Posterior vena cava (tissue), 2 donors: ENCODE measurements at regions not wholly inside any gene's neighbourhood (a gene's known extent, or its start where the extent isn't known, plus 50 kb on each side); places are given as distances from the start of the nearest gene placed in this dataset.
"Not testable (repeated sequence)": the region's sequence is repeated elsewhere in the genome, so short reads cannot be mapped to it uniquely, and the experiment has no call there.

Experiments
- DNase-seq: peaks from one replicate; pipeline ENCODE4 v3.0.0-alpha.2; 2020; ENCODE audit warnings: low spot score
- intact Hi-C, 2 donors: fragments of 100-400 bp; cut with DNase I; formaldehyde crosslinking; loops; one replicate each; pipeline versions ENCODE4 v1.14.1 to v1.14.2; 2022 to 2023
- donor health status: DM: yes; HTN: yes; CAD: no.
- donor health status: DM: yes; HTN: yes; CAD: no.

DNA sequence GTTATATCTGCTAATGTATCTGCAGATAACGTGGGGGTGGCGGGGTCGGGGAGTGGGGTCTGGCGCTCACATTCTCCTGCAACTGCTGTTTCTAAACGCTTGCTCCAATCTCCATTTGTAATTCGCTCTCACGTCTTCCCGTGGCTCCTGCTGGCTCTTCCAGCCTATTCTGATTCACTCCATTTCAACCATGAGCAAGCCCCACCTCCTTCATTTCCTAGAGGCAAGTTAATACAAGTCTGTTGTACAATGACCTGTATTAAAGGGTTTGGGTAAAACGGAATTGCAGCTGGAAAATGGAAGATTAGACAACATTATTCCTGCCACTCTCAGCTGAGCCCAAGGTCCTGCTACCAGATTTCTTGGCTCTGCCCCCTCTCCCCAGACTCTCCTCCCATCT, 132.3 kb downstream of the CSNK2A3 start:
- intact Hi-C loops: no loop called here
- DNase-seq: no peak

GRCh38 chr11:11218629-11218986, 134.4 kb downstream of the CSNK2A3 start:
- intact Hi-C loops: no loop called here
- no peak for DNase-seq

- intact Hi-C loops: no loop called here
- DNase-seq: no peak
Observed at GRCh38 chr11:11217929-11218628, 135.0 kb downstream of the CSNK2A3 start.

DNA sequence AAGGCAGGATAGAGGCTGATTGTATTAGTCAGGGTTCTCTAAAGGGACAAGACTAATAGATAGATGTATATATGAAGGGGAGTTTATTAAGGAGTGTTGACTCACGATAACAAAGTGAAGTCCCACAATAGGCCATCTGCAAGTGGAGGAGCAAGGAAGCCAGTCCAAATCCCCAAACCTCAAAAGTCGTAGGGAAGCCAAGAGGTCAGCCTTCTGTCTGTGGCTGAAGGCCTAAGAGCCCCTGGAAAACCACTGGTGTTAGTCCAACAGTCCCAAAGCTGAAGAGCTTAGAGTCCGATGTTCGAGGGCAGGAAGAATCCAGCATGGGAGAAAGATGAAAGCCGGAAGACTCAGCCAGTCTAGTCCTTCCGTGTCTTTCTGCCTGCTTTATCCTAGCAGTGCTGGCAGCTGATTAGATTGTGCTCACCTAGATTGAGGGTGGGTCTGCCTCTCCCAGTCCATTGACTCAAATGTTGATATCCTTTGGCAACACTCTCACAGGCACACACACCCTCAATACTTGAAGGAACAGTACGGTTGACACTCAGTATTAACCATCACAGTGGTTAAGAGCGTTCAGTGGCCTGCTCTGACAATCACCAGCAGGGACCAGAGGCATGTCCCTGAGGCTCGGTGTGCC, 135.6 kb downstream of the CSNK2A3 start:
- intact Hi-C loops: no loop called here
- DNase-seq: no peak

DNA sequence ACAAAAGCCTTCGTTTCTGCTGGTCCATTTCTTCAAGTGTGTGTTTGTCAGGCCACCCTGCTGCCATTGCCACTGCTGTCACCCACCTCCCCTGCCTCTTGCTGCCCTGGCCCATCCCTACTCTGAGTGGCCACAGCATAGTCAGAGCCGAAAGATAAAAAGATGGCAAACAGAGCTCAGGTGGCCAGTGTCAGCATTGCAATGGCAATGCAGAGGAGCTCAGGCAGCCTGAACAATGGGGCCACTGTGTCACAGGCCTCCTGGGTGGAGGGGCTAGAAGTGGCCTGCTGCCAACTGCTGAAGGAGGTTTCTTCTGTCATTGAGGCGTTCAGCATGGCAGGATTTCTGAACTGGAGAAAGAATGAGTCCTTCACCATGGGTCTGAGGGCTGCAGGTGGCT, 137.1 kb downstream of the CSNK2A3 start:
- no peak for DNase-seq
- intact Hi-C loops: no loop called here

DNA sequence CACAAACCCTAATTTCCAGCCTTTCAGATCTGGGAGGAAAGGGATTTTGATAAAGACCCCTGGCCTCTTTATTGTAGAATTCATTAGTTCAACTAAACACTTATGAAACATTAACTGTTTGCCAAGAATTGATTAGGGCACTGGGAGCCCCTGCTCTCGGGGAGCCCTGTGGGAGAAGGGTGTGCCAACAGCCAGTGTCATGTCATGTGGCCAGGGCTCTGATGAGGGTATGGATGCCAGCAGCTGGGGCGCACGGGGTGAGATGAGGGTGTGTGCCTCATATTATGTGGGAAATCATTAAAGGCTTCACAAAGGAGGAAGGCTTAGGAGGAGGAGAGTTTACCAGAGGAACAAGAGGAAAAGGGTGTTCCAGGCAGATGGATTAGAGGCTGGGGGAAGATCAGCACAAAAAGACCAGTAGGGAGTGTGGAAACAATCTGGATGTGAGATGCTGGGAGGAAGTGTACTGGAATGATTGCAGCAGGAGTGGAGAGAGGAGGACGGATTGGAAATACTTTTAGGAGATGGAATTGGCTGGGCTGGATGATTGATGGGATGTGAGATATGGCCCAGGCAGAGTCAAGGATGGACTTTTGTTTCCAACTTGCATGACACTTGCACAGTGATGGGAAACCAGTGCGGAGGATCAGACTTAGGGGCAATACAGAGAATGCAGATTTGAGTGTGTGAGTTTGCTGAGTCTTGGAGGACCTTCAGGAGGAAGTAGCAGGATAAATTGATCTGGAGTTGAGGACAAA, 137.8 kb downstream of the CSNK2A3 start:
- DNase-seq: no peak
- intact Hi-C loops: no loop called here

DNA sequence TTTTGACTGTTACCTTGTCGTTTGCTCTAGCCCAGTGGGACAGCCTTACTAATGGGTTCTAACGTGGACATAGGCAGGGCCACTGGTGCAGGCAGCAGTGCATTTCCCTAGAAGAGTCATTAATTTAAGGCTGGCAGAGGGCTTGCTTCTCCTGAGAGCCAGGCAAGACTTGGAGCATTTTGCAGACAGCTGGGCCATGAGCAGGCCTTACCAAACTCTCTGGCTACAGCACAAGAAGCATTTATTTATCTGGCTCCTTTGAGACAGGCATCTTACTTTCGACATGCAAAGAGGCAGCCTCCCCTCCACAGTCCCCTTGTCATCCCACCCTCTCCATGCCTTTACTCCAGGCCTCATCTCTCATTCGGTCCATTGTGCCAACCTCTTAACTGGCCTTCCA, 139.9 kb downstream of the CSNK2A3 start:
- intact Hi-C loops: no loop called here
- no peak for DNase-seq

GRCh38 chr11:11211888-11212287, 141.2 kb downstream of the CSNK2A3 start:
- intact Hi-C loops: no loop called here
- DNase-seq: no peak

- intact Hi-C loops: no loop called here
Observed at GRCh38 chr11:11211186-11211585, 141.9 kb downstream of the CSNK2A3 start.

DNA sequence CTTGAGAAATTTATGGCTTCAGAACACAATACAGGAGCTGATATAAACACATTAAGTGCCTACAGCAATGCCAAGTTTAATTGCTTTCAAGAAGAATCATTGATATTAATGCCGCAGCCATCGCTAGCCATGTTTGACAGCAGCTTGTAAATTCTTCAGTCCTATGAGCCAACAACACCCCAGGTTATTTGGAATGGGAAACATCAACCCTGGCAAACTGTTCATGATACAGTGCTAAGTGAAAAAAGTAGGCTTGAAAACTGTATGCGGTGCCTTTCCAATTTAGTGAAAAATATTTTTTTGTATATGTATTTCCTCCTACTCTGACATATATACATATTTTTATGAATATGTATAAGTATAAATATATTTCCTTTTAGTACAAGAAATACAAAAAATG, 142.6 kb downstream of the CSNK2A3 start:
- intact Hi-C loops: no loop called here
- DNase-seq: no peak

More at GRCh38 chr11:11211186-11211585, 141.9 kb downstream of the CSNK2A3 start:
- DNase-seq: no peak

DNA sequence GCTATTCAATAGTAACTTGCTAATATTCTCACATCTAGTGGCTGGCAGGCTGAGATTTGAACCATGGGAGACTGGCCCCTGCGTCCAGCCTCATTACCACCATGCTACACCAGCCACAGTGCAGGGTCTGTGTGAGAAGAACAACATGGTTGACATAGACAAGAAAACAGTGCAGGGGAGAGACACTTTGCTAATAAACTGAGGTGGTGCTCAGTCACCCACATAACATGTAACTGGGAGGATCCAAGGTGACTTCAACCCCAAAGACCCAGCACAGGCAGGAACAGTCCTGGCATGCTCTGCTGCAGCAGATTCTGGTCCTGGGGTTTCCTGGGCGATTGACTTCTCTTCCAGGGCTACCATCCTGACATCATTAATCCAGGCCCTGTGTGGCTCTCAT, 143.1 kb downstream of the CSNK2A3 start:
- intact Hi-C loops: no loop called here
- DNase-seq: no peak

- DNase-seq: no peak
- intact Hi-C loops: no loop called here
Observed at GRCh38 chr11:11208994-11209393, 144.1 kb downstream of the CSNK2A3 start.

- intact Hi-C loops: no loop called here
- no peak for DNase-seq
Observed at GRCh38 chr11:11207428-11207827, 145.6 kb downstream of the CSNK2A3 start.

- intact Hi-C loops: no loop called here
- DNase-seq: no peak
Observed at GRCh38 chr11:11206484-11206883, 146.6 kb downstream of the CSNK2A3 start.

DNA sequence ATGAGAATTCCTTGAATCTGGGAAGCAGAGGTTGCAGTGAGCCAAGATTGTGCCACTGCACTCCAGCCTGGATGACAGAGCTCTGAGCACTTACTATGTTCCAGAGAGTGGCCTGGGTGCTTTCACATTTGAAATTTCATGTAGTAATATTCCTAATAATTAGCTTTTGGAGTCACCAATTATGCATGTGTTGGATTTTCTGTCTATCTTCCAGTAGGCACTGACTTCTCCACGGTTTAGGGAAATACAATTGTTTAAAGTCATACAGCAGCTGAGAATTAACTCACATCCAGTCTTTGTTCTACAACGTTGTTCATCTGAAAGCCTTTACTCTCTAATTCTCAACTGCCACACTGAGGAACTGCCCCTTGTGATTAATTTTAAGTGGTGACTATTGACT, 150.2 kb downstream of the CSNK2A3 start:
- no peak for DNase-seq
- intact Hi-C loops: no loop called here

DNA sequence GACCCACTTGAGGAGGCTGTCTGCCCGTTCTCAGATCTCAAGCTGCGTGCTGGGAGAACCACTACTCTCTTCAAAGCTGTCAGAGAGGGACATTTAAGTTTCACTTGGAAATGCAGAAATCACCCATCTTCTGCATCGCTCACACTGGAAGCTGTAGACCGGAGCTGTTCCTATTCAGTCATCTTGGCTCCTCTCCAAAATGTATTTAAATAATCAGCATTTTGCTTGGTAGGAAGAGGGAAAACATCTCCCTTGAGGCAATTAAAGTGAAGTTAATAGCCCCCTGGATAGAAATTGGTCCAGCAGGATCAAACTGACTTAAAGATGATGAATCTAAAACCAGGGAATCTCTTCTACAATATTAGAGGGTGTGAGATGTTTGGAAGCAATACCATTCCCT, 151.7 kb downstream of the CSNK2A3 start:
- DNase-seq, intact Hi-C loops: not testable (repeated sequence)

DNA sequence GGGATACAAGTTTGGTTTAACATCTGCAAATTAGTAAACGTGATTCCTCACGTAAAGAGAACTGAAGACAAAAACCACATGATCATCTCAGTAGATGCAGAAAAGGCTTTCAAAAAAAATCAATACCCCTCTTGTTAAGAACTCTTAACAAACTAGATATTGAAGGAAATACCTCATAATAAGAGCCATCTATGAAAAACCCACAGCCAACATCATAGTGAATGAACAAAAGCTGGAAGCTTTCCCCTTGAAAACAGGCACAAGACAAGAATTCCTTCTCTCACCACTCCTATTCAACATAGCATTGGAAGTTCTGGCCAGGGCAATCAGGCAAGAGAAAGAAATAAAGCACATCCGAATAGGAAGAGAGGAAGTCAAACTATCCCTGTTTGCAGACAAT, 160.5 kb downstream of the CSNK2A3 start:
- intact Hi-C loops: loop anchor here in 1 of 2 donors (10.0 kb wide), 1 partner anchor 1872 kb away; no protein-coding TSS in a partner anchor
- DNase-seq: no peak

DNA sequence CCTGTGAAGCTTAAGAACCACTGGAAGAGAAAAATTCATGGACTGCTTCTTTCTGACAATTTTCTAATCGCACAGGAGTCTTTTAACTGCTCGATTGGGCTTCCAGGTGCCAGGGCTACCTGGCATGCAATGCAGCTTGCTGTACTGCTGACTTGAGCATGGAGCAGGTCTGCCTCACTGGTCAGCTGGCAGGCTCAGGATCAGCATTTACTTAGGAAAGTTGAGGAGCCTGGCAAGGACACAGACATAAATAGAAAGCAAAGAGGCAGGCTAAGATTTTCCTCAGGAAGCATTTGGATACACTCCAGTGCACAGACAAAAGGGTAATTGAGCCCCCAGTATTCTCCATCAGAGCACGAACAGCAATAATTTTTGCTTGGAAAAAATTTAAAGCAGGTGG, 163.5 kb downstream of the CSNK2A3 start:
- intact Hi-C loops: no loop called here
- no peak for DNase-seq

GRCh38 chr11:11186249-11186648, 166.8 kb downstream of the CSNK2A3 start:
- DNase-seq: no peak
- intact Hi-C loops: no loop called here

- DNase-seq: no peak
- intact Hi-C loops: no loop called here
Observed at GRCh38 chr11:11182261-11182660, 170.8 kb downstream of the CSNK2A3 start.
